H1 (cell line): ENCODE measurements at regions not wholly inside any gene's neighbourhood (a gene's known extent, or its start where the extent isn't known, plus 50 kb on each side); places are given as distances from the start of the nearest gene placed in this dataset.

Source experiments
- CHD1 ChIP-seq: IDR thresholded peaks from 2 replicates; pipeline ENCODE4 v1.6.1; 2012; ENCODE audit warnings: low read depth, low read length, improper control_type of control experiment
- CHD7 ChIP-seq: fragments of 300-600 bp; sonication (generic); IDR thresholded peaks from 2 replicates; pipeline ENCODE4 v1.7.1; 2012; ENCODE audit warnings: low read length, moderate library complexity, mild to moderate bottlenecking, inconsistent platforms; ENCODE audit not compliant: insufficient replicate concordance
- EP300 ChIP-seq, 2 experiments: IDR thresholded peaks; 1 replicate in 1 of 2; 2 replicates in 1 of 2; pipeline ENCODE4 v1.6.1; 2011 to 2012; ENCODE audit warnings: low read depth in 2 of 2, low read length in 2 of 2, mild to moderate bottlenecking in 2 of 2, borderline replicate concordance in 1 of 2, inconsistent platforms in 1 of 2, moderate library complexity in 1 of 2
- JUND ChIP-seq: IDR thresholded peaks from 2 replicates; pipeline ENCODE4 v1.6.1; 2011; ENCODE audit warnings: mild to moderate bottlenecking, improper control_type of control experiment, low read length
- KDM1A ChIP-seq: fragments of 200-600, 300-600 bp; sonication (generic); IDR thresholded peaks from 2 replicates; pipeline ENCODE4 v1.7.1; 2016; ENCODE audit warnings: mild to moderate bottlenecking, low read length, borderline replicate concordance
- KDM4A ChIP-seq: IDR thresholded peaks from one replicate; pipeline ENCODE4 v1.7.1; 2012; ENCODE audit warnings: low read depth, mild to moderate bottlenecking, moderate library complexity, low read length, inconsistent platforms; ENCODE audit not compliant: severe bottlenecking
- NRF1 ChIP-seq: IDR thresholded peaks from 2 replicates; pipeline ENCODE4 v1.6.1; 2011; ENCODE audit warnings: mild to moderate bottlenecking, low read depth, low read length, improper control_type of control experiment
- RFX5 ChIP-seq: IDR thresholded peaks from 2 replicates; pipeline ENCODE4 v1.6.1; 2011; ENCODE audit warnings: low read depth, low read length, improper control_type of control experiment, borderline replicate concordance
- RXRA ChIP-seq: IDR thresholded peaks from 2 replicates; pipeline ENCODE4 v1.6.1; 2011; ENCODE audit warnings: low read depth, mild to moderate bottlenecking, low read length, moderate library complexity; ENCODE audit not compliant: insufficient read depth
- USF2 ChIP-seq: IDR thresholded peaks from 2 replicates; pipeline ENCODE4 v1.6.1; 2011; ENCODE audit warnings: low read length, improper control_type of control experiment
- ZNF274 ChIP-seq: IDR thresholded peaks from 2 replicates; pipeline ENCODE4 v1.7.0; 2012; ENCODE audit warnings: low read length, borderline replicate concordance; ENCODE audit errors: extremely low read depth

GRCh38 chr10:64426745-64427144, 905.5 kb downstream of the REEP3 start (continued):
- TF ChIP-seq CHD7 = no peak
- no peak for TF ChIP-seq JUND
- no peak for TF ChIP-seq CHD1
- TF ChIP-seq NRF1 = no peak
- no peak for TF ChIP-seq EP300 (IDR thresholded peaks at IDR 0.05; ENCODE audit: borderline replicate concordance in 1 of 2, low read depth in 2 of 2, low read length in 2 of 2)
- TF ChIP-seq USF2 = no peak
- TF ChIP-seq RFX5 = no peak
- TF ChIP-seq KDM1A = no peak
- no peak for TF ChIP-seq KDM4A
- no peak for TF ChIP-seq RXRA
- TF ChIP-seq ZNF274 = no peak
